ENCODE measurements at regions not wholly inside any gene's neighbourhood (a gene's known extent, or its start where the extent isn't known, plus 50 kb on each side); places are given as distances from the start of the nearest gene placed in this dataset.

DNA sequence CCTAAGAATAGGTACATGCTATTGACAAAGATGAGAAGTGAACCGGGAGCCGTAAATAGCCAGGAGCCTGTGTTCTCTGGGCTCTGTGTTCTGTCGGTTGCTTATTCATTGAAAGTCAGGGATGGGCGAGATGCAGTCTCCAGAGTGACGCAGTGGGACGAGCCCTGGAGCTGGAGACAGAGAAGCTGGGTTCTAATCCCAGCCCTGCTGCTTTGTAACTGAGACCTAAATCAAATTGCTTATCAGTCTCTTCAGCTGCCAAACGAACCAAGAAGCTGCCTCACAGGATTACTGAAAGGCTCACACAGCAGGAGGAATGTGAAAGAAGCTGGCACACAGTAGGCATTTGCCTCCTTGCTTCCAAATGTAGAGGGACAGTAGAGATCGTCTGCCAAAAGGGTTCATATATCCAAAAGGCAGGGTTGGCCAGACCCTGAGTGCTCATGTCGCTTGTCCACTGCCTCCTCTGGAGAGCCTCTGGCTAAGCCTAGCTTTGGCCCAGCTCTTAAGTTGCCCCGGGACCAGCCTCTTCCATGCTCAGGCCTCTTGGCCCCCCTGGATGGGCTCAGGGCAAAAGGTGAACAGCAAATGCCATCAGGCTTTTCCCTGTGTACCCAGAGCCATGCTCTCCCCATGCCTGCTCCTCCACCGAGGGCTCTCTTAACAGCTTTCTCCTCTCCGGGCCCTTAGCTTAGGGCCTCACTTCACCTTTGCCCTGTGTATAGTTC lies 134.2 kb upstream of the IPO9 start (continued):
- no peak for TF ChIP-seq E4F1 (IDR thresholded peaks at IDR 0.05; ENCODE audit: borderline replicate concordance, partially characterized antibody)
- no peak for TF ChIP-seq MTA2 (IDR thresholded peaks at IDR 0.05; ENCODE audit: low read depth)
- TF ChIP-seq LARP7 (IDR thresholded peaks at IDR 0.05), result no peak
- TF ChIP-seq, protein P1, sequence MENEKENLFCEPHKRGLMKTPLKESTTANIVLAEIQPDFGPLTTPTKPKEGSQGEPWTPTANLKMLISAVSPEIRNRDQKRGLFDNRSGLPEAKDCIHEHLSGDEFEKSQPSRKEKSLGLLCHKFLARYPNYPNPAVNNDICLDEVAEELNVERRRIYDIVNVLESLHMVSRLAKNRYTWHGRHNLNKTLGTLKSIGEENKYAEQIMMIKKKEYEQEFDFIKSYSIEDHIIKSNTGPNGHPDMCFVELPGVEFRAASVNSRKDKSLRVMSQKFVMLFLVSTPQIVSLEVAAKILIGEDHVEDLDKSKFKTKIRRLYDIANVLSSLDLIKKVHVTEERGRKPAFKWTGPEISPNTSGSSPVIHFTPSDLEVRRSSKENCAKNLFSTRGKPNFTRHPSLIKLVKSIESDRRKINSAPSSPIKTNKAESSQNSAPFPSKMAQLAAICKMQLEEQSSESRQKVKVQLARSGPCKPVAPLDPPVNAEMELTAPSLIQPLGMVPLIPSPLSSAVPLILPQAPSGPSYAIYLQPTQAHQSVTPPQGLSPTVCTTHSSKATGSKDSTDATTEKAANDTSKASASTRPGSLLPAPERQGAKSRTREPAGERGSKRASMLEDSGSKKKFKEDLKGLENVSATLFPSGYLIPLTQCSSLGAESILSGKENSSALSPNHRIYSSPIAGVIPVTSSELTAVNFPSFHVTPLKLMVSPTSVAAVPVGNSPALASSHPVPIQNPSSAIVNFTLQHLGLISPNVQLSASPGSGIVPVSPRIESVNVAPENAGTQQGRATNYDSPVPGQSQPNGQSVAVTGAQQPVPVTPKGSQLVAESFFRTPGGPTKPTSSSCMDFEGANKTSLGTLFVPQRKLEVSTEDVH (IDR thresholded peaks at IDR 0.05; ENCODE audit: low read depth, partially characterized antibody), result no peak
- no peak for TF ChIP-seq SIN3A (IDR thresholded peaks at IDR 0.05; ENCODE audit: low read depth, low read length)
- no peak for TF ChIP-seq SMC3 (IDR thresholded peaks at IDR 0.05; ENCODE audit: borderline replicate concordance, low read length)
- no peak for TF ChIP-seq NFIC (IDR thresholded peaks at IDR 0.05; ENCODE audit: low read depth, low read length)

Data from GM12878 (cell line).